Right ventricle myocardium superior (tissue), 1 donor: ENCODE measurements at regions not wholly inside any gene's neighbourhood (a gene's known extent, or its start where the extent isn't known, plus 50 kb on each side); places are given as distances from the start of the nearest gene placed in this dataset.
"Not testable (repeated sequence)": the region's sequence is repeated elsewhere in the genome, so short reads cannot be mapped to it uniquely, and the experiment has no call there.

Experiments used
- ATAC-seq: fragments of 200-7000 bp; cut with Tn5 transposase; one replicate; pipeline ENCODE4 v1.9.1; 2020; ENCODE audit warnings: mild to moderate bottlenecking; ENCODE audit not compliant: poor library complexity
- DNase-seq: peaks from one replicate; pipeline ENCODE4 v3.0.0-alpha.2; 2020
- intact Hi-C: fragments of 100-400 bp; cut with DNase I; formaldehyde crosslinking; loops from one replicate; pipeline ENCODE4 v1.11.2; 2022
- donor health status: DM: no; HTN: yes; CAD: no; lungs with severe emphysema.

GRCh38 chr13:33402975-33403374 is 117.4 kb upstream of the STARD13 start:
- intact Hi-C loops, result no loop called here
- ATAC-seq (no peak), DNase-seq (no peak)

- intact Hi-C loops, result no loop called here
- no peak for DNase-seq
- no peak for ATAC-seq
Observed at GRCh38 chr13:33403807-33404362, 118.3 kb upstream of the STARD13 start.

GRCh38 chr13:33405371-33405770 is 119.8 kb upstream of the STARD13 start:
- no peak for ATAC-seq
- DNase-seq, result no peak
- intact Hi-C loops, result no loop called here

GRCh38 chr13:33409673-33410510 is 124.3 kb upstream of the STARD13 start:
- intact Hi-C loops, result no loop called here
- ATAC-seq (no peak), DNase-seq (no peak)

- DNase-seq, result no peak
Observed at GRCh38 chr13:33410619-33411018, 125.1 kb upstream of the STARD13 start.

GRCh38 chr13:33411312-33411711 is 125.8 kb upstream of the STARD13 start:
- no peak for DNase-seq
- intact Hi-C loops, result no loop called here
- no peak for ATAC-seq

More at GRCh38 chr13:33410619-33411018, 125.1 kb upstream of the STARD13 start:
- intact Hi-C loops, result no loop called here
- ATAC-seq, result no peak

GRCh38 chr13:33415822-33416221 is 130.3 kb upstream of the STARD13 start:
- no peak for ATAC-seq
- intact Hi-C loops, result no loop called here
- DNase-seq, result no peak

- intact Hi-C loops, ATAC-seq, DNase-seq: not testable (repeated sequence)
Observed at GRCh38 chr13:33418224-33418953, 132.8 kb upstream of the STARD13 start.

GRCh38 chr13:33420117-33420516 is 134.6 kb upstream of the STARD13 start:
- DNase-seq, ATAC-seq, intact Hi-C loops: not testable (repeated sequence)

GRCh38 chr13:33426131-33426530 is 140.6 kb upstream of the STARD13 start:
- ATAC-seq (no peak), DNase-seq (no peak)
- intact Hi-C loops, result no loop called here

- ATAC-seq (no peak), DNase-seq (no peak)
- intact Hi-C loops, result no loop called here
Observed at GRCh38 chr13:33433316-33433715, 147.8 kb upstream of the STARD13 start.

- DNase-seq (no peak), ATAC-seq (no peak)
- intact Hi-C loops, result no loop called here
Observed at GRCh38 chr13:33434676-33435075, 149.1 kb upstream of the STARD13 start.

GRCh38 chr13:33435207-33435606 is 149.7 kb upstream of the STARD13 start:
- ATAC-seq (no peak), DNase-seq (no peak)
- intact Hi-C loops, result no loop called here

GRCh38 chr13:33438918-33439317 is 153.4 kb upstream of the STARD13 start:
- no peak for DNase-seq
- intact Hi-C loops, result no loop called here
- no peak for ATAC-seq

GRCh38 chr13:33441015-33441414 is 155.5 kb upstream of the STARD13 start:
- ATAC-seq, result no peak
- intact Hi-C loops, result no loop called here
- no peak for DNase-seq

GRCh38 chr13:33445024-33445423 is 159.5 kb upstream of the STARD13 start:
- intact Hi-C loops, result no loop called here
- DNase-seq, result no peak
- no peak for ATAC-seq

GRCh38 chr13:33445476-33445875 is 159.9 kb upstream of the STARD13 start:
- DNase-seq, result no peak
- no peak for ATAC-seq
- intact Hi-C loops, result no loop called here

GRCh38 chr13:33446821-33447725 is 161.5 kb upstream of the STARD13 start:
- intact Hi-C loops, result no loop called here
- no peak for ATAC-seq
- DNase-seq, result no peak

GRCh38 chr13:33448889-33449288 is 163.3 kb upstream of the STARD13 start:
- ATAC-seq (no peak), DNase-seq (no peak)
- intact Hi-C loops, result no loop called here
